ENCODE measurements at regions not wholly inside any gene's neighbourhood (a gene's known extent, or its start where the extent isn't known, plus 50 kb on each side); places are given as distances from the start of the nearest gene placed in this dataset.

- DNase-seq (no peak), FAIRE-seq (no peak)
- H3K9me3 ChIP-seq (ENCODE audit: control insufficient read depth in 2 of 2, insufficient read depth in 1 of 2, low read depth in 1 of 2, low read length in 1 of 2) = no peaks in the 10 kb centered on the region
- no peaks in the 10 kb centered on the region for H3K27me3 ChIP-seq (ENCODE audit: control insufficient read depth in 3 of 3, insufficient read depth in 3 of 3, low read length in 3 of 3)
- peak overlapping the region in 1 of 3 donors; percentile 41 for H3K27ac ChIP-seq (ENCODE audit: low read depth in 1 of 3, low read length in 2 of 3)
- H3K4me1 ChIP-seq (ENCODE audit: control insufficient read depth in 3 of 3, insufficient read depth in 2 of 3, low read depth in 1 of 3, low read length in 2 of 3) = peaks cover 0 to 13% (median 0%) of the 10 kb centered on the region in 3 donors
- H3K4me3 ChIP-seq (ENCODE audit: low read depth in 1 of 3, low read length in 3 of 3) = no peak overlapping the region
- 87 to 89% (median 88%) methylated on average over 2 of the region's 2 CpGs for WGBS, 3 donors
- H3K36me3 ChIP-seq (ENCODE audit: control insufficient read depth in 3 of 3, insufficient read depth in 2 of 3, low read depth in 1 of 3, low read length in 3 of 3) = no peaks in the 10 kb centered on the region
Observed at GRCh38 chr2:67872481-67872880, 190.3 kb downstream of the C1D start.

- H3K9me3 ChIP-seq (ENCODE audit: control insufficient read depth in 2 of 2, insufficient read depth in 1 of 2, low read depth in 1 of 2, low read length in 1 of 2) = no peaks in the 10 kb centered on the region
- 88 to 93% (median 92%) methylated on average over 3 of the region's 3 CpGs for WGBS, 3 donors
- H3K27ac ChIP-seq (ENCODE audit: low read depth in 1 of 3, low read length in 2 of 3) = no peak overlapping the region
- DNase-seq (no peak), FAIRE-seq (no peak)
- no peaks in the 10 kb centered on the region for H3K27me3 ChIP-seq (ENCODE audit: control insufficient read depth in 3 of 3, insufficient read depth in 3 of 3, low read length in 3 of 3)
- no peaks in the 10 kb centered on the region for H3K36me3 ChIP-seq (ENCODE audit: control insufficient read depth in 3 of 3, insufficient read depth in 2 of 3, low read depth in 1 of 3, low read length in 3 of 3)
- no peak overlapping the region for H3K4me3 ChIP-seq (ENCODE audit: low read depth in 1 of 3, low read length in 3 of 3)
- H3K4me1 ChIP-seq (ENCODE audit: control insufficient read depth in 3 of 3, insufficient read depth in 2 of 3, low read depth in 1 of 3, low read length in 2 of 3) = peaks cover 0 to 13% (median 0%) of the 10 kb centered on the region in 3 donors
Observed at GRCh38 chr2:67873916-67874315, 188.9 kb downstream of the C1D start.

GRCh38 chr2:67876176-67876575 is 186.6 kb downstream of the C1D start:
- H3K4me3 ChIP-seq (ENCODE audit: low read depth in 1 of 3, low read length in 3 of 3) = no peak overlapping the region
- H3K27ac ChIP-seq (ENCODE audit: low read depth in 1 of 3, low read length in 2 of 3) = no peak overlapping the region
- H3K9me3 ChIP-seq (ENCODE audit: control insufficient read depth in 2 of 2, insufficient read depth in 1 of 2, low read depth in 1 of 2, low read length in 1 of 2) = no peaks in the 10 kb centered on the region
- FAIRE-seq (no peak), DNase-seq (no peak)
- WGBS, 3 donors = 81 to 94% (median 85%) methylated on average over 3 of the region's 3 CpGs
- no peaks in the 10 kb centered on the region for H3K27me3 ChIP-seq (ENCODE audit: control insufficient read depth in 3 of 3, insufficient read depth in 3 of 3, low read length in 3 of 3)
- no peaks in the 10 kb centered on the region for H3K36me3 ChIP-seq (ENCODE audit: control insufficient read depth in 3 of 3, insufficient read depth in 2 of 3, low read depth in 1 of 3, low read length in 3 of 3)
- peaks cover 0 to 13% (median 0%) of the 10 kb centered on the region in 3 donors for H3K4me1 ChIP-seq (ENCODE audit: control insufficient read depth in 3 of 3, insufficient read depth in 2 of 3, low read depth in 1 of 3, low read length in 2 of 3)

GRCh38 chr2:67877301-67877700 is 185.5 kb downstream of the C1D start:
- no peak for FAIRE-seq
- Histone ChIP-seq H3K27ac (ENCODE audit: low read depth in 1 of 3, low read length in 2 of 3) (no peak overlapping the region), H3K27me3 (ENCODE audit: control insufficient read depth in 3 of 3, insufficient read depth in 3 of 3, low read length in 3 of 3) (no peaks in the 10 kb centered on the region), H3K4me1 (ENCODE audit: control insufficient read depth in 3 of 3, insufficient read depth in 2 of 3, low read depth in 1 of 3, low read length in 2 of 3) (peaks cover 0 to 6% (median 0%) of the 10 kb centered on the region in 3 donors), H3K4me3 (ENCODE audit: low read depth in 1 of 3, low read length in 3 of 3) (no peak overlapping the region), H3K36me3 (ENCODE audit: control insufficient read depth in 3 of 3, insufficient read depth in 2 of 3, low read depth in 1 of 3, low read length in 3 of 3) (no peaks in the 10 kb centered on the region), H3K9me3 (ENCODE audit: control insufficient read depth in 2 of 2, insufficient read depth in 1 of 2, low read depth in 1 of 2, low read length in 1 of 2) (no peaks in the 10 kb centered on the region)
- no peak for DNase-seq
- 50 to 57% (median 53%) methylated on average over 3 of the region's 3 CpGs for WGBS, 3 donors

- DNase-seq (no peak), FAIRE-seq (no peak)
- Histone ChIP-seq H3K4me1 (ENCODE audit: control insufficient read depth in 3 of 3, insufficient read depth in 2 of 3, low read depth in 1 of 3, low read length in 2 of 3) (peaks cover 0 to 3% (median 0%) of the 10 kb centered on the region in 3 donors), H3K36me3 (ENCODE audit: control insufficient read depth in 3 of 3, insufficient read depth in 2 of 3, low read depth in 1 of 3, low read length in 3 of 3) (no peaks in the 10 kb centered on the region), H3K27ac (ENCODE audit: low read depth in 1 of 3, low read length in 2 of 3) (no peak overlapping the region), H3K4me3 (ENCODE audit: low read depth in 1 of 3, low read length in 3 of 3) (no peak overlapping the region), H3K9me3 (ENCODE audit: control insufficient read depth in 2 of 2, insufficient read depth in 1 of 2, low read depth in 1 of 2, low read length in 1 of 2) (no peaks in the 10 kb centered on the region), H3K27me3 (ENCODE audit: control insufficient read depth in 3 of 3, insufficient read depth in 3 of 3, low read length in 3 of 3) (no peaks in the 10 kb centered on the region)
- 55 to 80% (median 69%) methylated on average over 1 of the region's 1 CpG for whole genome bisulfite sequencing, 3 donors
Observed at GRCh38 chr2:67878743-67879142, 184.1 kb downstream of the C1D start.

GRCh38 chr2:67879586-67880290 is 183.1 kb downstream of the C1D start:
- Histone ChIP-seq H3K4me3 (ENCODE audit: low read depth in 1 of 3, low read length in 3 of 3) (no peak overlapping the region), H3K4me1 (ENCODE audit: control insufficient read depth in 3 of 3, insufficient read depth in 2 of 3, low read depth in 1 of 3, low read length in 2 of 3) (peaks cover 0 to 3% (median 0%) of the 10 kb centered on the region in 3 donors), H3K9me3 (ENCODE audit: control insufficient read depth in 2 of 2, insufficient read depth in 1 of 2, low read depth in 1 of 2, low read length in 1 of 2) (no peaks in the 10 kb centered on the region), H3K27me3 (ENCODE audit: control insufficient read depth in 3 of 3, insufficient read depth in 3 of 3, low read length in 3 of 3) (no peaks in the 10 kb centered on the region), H3K27ac (ENCODE audit: low read depth in 1 of 3, low read length in 2 of 3) (no peak overlapping the region), H3K36me3 (ENCODE audit: control insufficient read depth in 3 of 3, insufficient read depth in 2 of 3, low read depth in 1 of 3, low read length in 3 of 3) (no peaks in the 10 kb centered on the region)
- no peak for FAIRE-seq
- no peak for DNase-seq
- 79 to 84% (median 83%) methylated on average over 4 of the region's 4 CpGs for WGBS, 3 donors

GRCh38 chr2:67880291-67880761 is 182.5 kb downstream of the C1D start:
- Histone ChIP-seq H3K27ac (ENCODE audit: low read depth in 1 of 3, low read length in 2 of 3) (no peak overlapping the region), H3K27me3 (ENCODE audit: control insufficient read depth in 3 of 3, insufficient read depth in 3 of 3, low read length in 3 of 3) (no peaks in the 10 kb centered on the region), H3K4me3 (ENCODE audit: low read depth in 1 of 3, low read length in 3 of 3) (no peak overlapping the region), H3K36me3 (ENCODE audit: control insufficient read depth in 3 of 3, insufficient read depth in 2 of 3, low read depth in 1 of 3, low read length in 3 of 3) (no peaks in the 10 kb centered on the region), H3K9me3 (ENCODE audit: control insufficient read depth in 2 of 2, insufficient read depth in 1 of 2, low read depth in 1 of 2, low read length in 1 of 2) (no peaks in the 10 kb centered on the region), H3K4me1 (ENCODE audit: control insufficient read depth in 3 of 3, insufficient read depth in 2 of 3, low read depth in 1 of 3, low read length in 2 of 3) (peaks cover 0 to 3% (median 0%) of the 10 kb centered on the region in 3 donors)
- DNase-seq (no peak), FAIRE-seq (no peak)
- 70 to 82% (median 76%) methylated on average over 10 of the region's 10 CpGs for WGBS, 3 donors

- no peak for FAIRE-seq
- 73 to 85% (median 79%) methylated on average over 4 of the region's 4 CpGs for WGBS, 3 donors
Observed at GRCh38 chr2:67881816-67882215, 181.0 kb downstream of the C1D start.

More at GRCh38 chr2:67881816-67882215, 181.0 kb downstream of the C1D start:
- H3K9me3 ChIP-seq (ENCODE audit: control insufficient read depth in 2 of 2, insufficient read depth in 1 of 2, low read depth in 1 of 2, low read length in 1 of 2) = no peaks in the 10 kb centered on the region
- no peak overlapping the region for H3K4me3 ChIP-seq (ENCODE audit: low read depth in 1 of 3, low read length in 3 of 3)
- DNase-seq = no peak
- no peaks in the 10 kb centered on the region for H3K27me3 ChIP-seq (ENCODE audit: control insufficient read depth in 3 of 3, insufficient read depth in 3 of 3, low read length in 3 of 3)
- H3K27ac ChIP-seq (ENCODE audit: low read depth in 1 of 3, low read length in 2 of 3) = no peak overlapping the region
- H3K36me3 ChIP-seq (ENCODE audit: control insufficient read depth in 3 of 3, insufficient read depth in 2 of 3, low read depth in 1 of 3, low read length in 3 of 3) = no peaks in the 10 kb centered on the region
- H3K4me1 ChIP-seq (ENCODE audit: control insufficient read depth in 3 of 3, insufficient read depth in 2 of 3, low read depth in 1 of 3, low read length in 2 of 3) = peaks cover 0 to 3% (median 0%) of the 10 kb centered on the region in 3 donors

Data from small intestine (tissue), 7 donors.